ENCODE measurements at regions not wholly inside any gene's neighbourhood (a gene's known extent, or its start where the extent isn't known, plus 50 kb on each side); places are given as distances from the start of the nearest gene placed in this dataset.

- TF ChIP-seq, protein P1, sequence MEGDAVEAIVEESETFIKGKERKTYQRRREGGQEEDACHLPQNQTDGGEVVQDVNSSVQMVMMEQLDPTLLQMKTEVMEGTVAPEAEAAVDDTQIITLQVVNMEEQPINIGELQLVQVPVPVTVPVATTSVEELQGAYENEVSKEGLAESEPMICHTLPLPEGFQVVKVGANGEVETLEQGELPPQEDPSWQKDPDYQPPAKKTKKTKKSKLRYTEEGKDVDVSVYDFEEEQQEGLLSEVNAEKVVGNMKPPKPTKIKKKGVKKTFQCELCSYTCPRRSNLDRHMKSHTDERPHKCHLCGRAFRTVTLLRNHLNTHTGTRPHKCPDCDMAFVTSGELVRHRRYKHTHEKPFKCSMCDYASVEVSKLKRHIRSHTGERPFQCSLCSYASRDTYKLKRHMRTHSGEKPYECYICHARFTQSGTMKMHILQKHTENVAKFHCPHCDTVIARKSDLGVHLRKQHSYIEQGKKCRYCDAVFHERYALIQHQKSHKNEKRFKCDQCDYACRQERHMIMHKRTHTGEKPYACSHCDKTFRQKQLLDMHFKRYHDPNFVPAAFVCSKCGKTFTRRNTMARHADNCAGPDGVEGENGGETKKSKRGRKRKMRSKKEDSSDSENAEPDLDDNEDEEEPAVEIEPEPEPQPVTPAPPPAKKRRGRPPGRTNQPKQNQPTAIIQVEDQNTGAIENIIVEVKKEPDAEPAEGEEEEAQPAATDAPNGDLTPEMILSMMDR (IDR thresholded peaks at IDR 0.05; ENCODE audit: borderline replicate concordance, insufficient read depth, low read depth, low read length), result no peak
- H3K4me3 ChIP-seq (ENCODE audit: low read depth, low read length), result no peak overlapping the region
Measured at GRCh38 chr22:34998921-34999320, 67.0 kb upstream of the ISX start.

GRCh38 chr22:35008213-35008612 lies 57.7 kb upstream of the ISX start:
- H3K4me3 ChIP-seq (ENCODE audit: low read depth, low read length), result no peak overlapping the region
- TF ChIP-seq, protein P1 (IDR thresholded peaks at IDR 0.05; ENCODE audit: borderline replicate concordance, insufficient read depth, low read depth, low read length), result no peak

GRCh38 chr22:35010543-35010942 lies 55.4 kb upstream of the ISX start:
- H3K4me3 ChIP-seq (ENCODE audit: low read depth, low read length), result no peak overlapping the region
- TF ChIP-seq, protein P1 (IDR thresholded peaks at IDR 0.05; ENCODE audit: borderline replicate concordance, insufficient read depth, low read depth, low read length), result no peak

GRCh38 chr22:35014812-35015211 lies 51.1 kb upstream of the ISX start:
- no peak overlapping the region for H3K4me3 ChIP-seq (ENCODE audit: low read depth, low read length)
- TF ChIP-seq, protein P1 (IDR thresholded peaks at IDR 0.05; ENCODE audit: borderline replicate concordance, insufficient read depth, low read depth, low read length), result no peak

Data from GM12875 (cell line).